Liver (tissue), 3 donors: ENCODE measurements at regions not wholly inside any gene's neighbourhood (a gene's known extent, or its start where the extent isn't known, plus 50 kb on each side); places are given as distances from the start of the nearest gene placed in this dataset.

ENCODE experiments used
- CTCF ChIP-seq: fragments of 150-350 bp; IDR thresholded peaks from 2 replicates; pipeline ENCODE4 v1.5.1; 2017; ENCODE audit warnings: improper control_type of control experiment, low read depth, low read length; ENCODE audit not compliant: missing input control
- FOXA1 ChIP-seq: IDR thresholded peaks from 2 replicates; pipeline ENCODE4 v1.6.1; 2016; ENCODE audit warnings: antibody characterized with exemption
- JUND ChIP-seq, 2 donors: IDR thresholded peaks; 2 replicates each; pipeline ENCODE4 v1.6.1; 2016; ENCODE audit warnings: antibody characterized with exemption in 2 of 2
- RAD21 ChIP-seq, 2 donors: IDR thresholded peaks; 2 replicates each; pipeline ENCODE4 v1.6.1; 2016; ENCODE audit warnings: antibody characterized with exemption in 2 of 2, mild to moderate bottlenecking in 2 of 2
- RXRA ChIP-seq, 2 donors: IDR thresholded peaks; 2 replicates each; pipeline ENCODE4 v1.6.1; 2017 to 2018; ENCODE audit warnings: antibody characterized with exemption in 2 of 2, mild to moderate bottlenecking in 1 of 2
- SP1 ChIP-seq: IDR thresholded peaks from 2 replicates; pipeline ENCODE4 v1.6.1; 2018; ENCODE audit warnings: antibody characterized with exemption, mild to moderate bottlenecking
- TAF1 ChIP-seq: conservative IDR thresholded peaks from 2 replicates; pipeline ENCODE4 v1.6.1; 2016; ENCODE audit warnings: antibody characterized with exemption, mild to moderate bottlenecking
- YY1 ChIP-seq: IDR thresholded peaks from 2 replicates; pipeline ENCODE4 v1.6.1; 2016; ENCODE audit warnings: antibody characterized with exemption, mild to moderate bottlenecking
- donor health status: healthy.
- donor health status: healthy.

GRCh38 chr10:78700413-78700812 lies 368.4 kb upstream of the ZMIZ1 start:
- no peak for TF ChIP-seq CTCF
- TF ChIP-seq FOXA1, result no peak
- no peak for TF ChIP-seq SP1
- no peak for TF ChIP-seq JUND (IDR thresholded peaks at IDR 0.05)
- TF ChIP-seq TAF1, result no peak
- no peak for TF ChIP-seq RXRA (IDR thresholded peaks at IDR 0.05)
- TF ChIP-seq YY1, result no peak
- TF ChIP-seq RAD21 (IDR thresholded peaks at IDR 0.05), result no peak
